ENCODE measurements at regions not wholly inside any gene's neighbourhood (a gene's known extent, or its start where the extent isn't known, plus 50 kb on each side); places are given as distances from the start of the nearest gene placed in this dataset.

GRCh38 chr6:22035690-22036089 lies 261.1 kb downstream of the PRL start:
- no peak for DNase-seq (ENCODE audit: low read depth)
- no peak overlapping the region for H3K4me3 ChIP-seq (ENCODE audit: low read depth, low read length)
- TF ChIP-seq CTCF (conservative IDR thresholded peaks at IDR 0.05; ENCODE audit: low read depth, low read length): no peak

DNA sequence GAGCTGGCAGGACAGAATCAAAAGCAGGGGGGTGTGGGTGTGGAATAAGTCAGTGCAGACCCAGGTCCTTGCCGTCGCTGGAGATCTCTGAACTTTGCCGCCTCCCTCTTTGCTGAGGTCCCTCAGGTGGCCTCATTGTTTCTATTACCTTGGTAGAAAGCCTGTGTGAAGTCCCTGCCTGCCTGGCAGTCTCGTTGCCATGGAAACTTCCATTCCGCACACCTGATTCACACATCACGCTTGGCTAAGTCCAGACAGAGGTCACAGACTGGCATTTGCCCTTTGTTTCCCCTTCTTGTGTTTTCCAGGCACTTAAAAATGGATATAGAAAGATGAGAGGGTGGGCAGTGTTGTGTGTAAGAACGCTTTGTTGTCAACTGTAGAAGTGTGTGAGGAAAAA lies 260.6 kb downstream of the PRL start:
- no peak for TF ChIP-seq CTCF (conservative IDR thresholded peaks at IDR 0.05; ENCODE audit: low read depth, low read length)
- peak; percentile 42 for DNase-seq (ENCODE audit: low read depth)
- H3K4me3 ChIP-seq (ENCODE audit: low read depth, low read length): no peak overlapping the region

- no peak overlapping the region for H3K4me3 ChIP-seq (ENCODE audit: low read depth, low read length)
- DNase-seq (ENCODE audit: low read depth): no peak
- TF ChIP-seq CTCF (conservative IDR thresholded peaks at IDR 0.05; ENCODE audit: low read depth, low read length): no peak
These were observed 260.1 kb downstream of the PRL start for GRCh38 chr6:22036699-22037098.

DNA sequence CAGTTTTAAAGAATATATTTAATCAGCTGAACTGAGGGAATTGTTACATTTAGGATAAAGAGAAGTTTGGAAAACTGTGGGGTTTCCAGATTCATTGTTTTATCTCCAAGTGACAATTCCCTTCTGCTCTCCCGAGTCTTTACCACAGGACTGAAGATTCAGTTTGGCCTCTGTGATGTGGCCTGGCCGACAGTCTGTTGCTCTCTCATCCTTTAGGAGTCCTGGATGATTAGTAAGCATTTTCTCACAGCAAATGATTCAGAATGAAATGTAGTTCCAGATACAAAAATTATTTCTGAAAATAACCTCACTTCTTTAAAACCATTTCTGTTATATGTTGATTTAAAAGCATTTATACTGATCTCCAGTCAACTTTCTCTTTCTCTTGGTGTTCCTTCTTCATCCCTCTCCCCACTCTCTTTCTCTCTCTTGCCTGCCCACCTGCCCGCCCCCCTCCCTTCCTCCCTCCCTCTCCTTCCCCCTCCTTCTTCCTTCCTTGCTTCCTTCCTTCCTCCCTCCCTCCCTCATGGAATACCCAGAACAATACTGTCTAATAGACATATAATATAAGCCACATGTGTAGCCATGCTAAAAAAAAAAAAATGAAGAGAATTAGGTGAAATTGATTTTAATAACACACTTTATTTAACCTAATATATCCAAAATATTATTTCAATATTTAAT lies 254.9 kb downstream of the PRL start:
- DNase-seq (ENCODE audit: low read depth): peak; percentile 48
- H3K4me3 ChIP-seq (ENCODE audit: low read depth, low read length): no peak overlapping the region
- TF ChIP-seq CTCF (conservative IDR thresholded peaks at IDR 0.05; ENCODE audit: low read depth, low read length): no peak

DNA sequence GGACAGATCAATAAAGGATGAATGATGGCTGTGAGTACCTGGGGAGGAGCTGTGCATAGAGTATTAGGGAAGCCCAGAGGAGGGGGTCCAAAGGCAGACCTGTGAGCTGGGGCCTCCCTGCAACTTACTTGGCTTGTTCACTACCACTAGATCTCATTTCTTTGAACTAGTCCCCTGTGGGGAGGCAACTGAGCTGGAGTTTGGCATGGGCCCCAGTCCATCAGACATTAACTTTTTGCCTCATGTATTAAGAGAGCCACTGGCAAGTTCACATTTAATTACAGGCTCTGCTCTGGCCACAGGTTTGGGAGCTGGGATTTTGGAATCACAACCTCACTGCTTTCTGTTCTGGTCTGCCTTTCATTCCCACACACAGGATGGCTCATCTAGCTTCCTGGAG lies 254.1 kb downstream of the PRL start:
- TF ChIP-seq CTCF (conservative IDR thresholded peaks at IDR 0.05; ENCODE audit: low read depth, low read length): no peak
- DNase-seq (ENCODE audit: low read depth): peak; percentile 21
- H3K4me3 ChIP-seq (ENCODE audit: low read depth, low read length): no peak overlapping the region

- no peak overlapping the region for H3K4me3 ChIP-seq (ENCODE audit: low read depth, low read length)
- DNase-seq (ENCODE audit: low read depth): no peak
- TF ChIP-seq CTCF (conservative IDR thresholded peaks at IDR 0.05; ENCODE audit: low read depth, low read length): no peak
These were observed 253.4 kb downstream of the PRL start for GRCh38 chr6:22043284-22043962.

All from choroid plexus epithelial cell (primary cell).